ENCODE measurements at regions not wholly inside any gene's neighbourhood (a gene's known extent, or its start where the extent isn't known, plus 50 kb on each side); places are given as distances from the start of the nearest gene placed in this dataset.

DNA sequence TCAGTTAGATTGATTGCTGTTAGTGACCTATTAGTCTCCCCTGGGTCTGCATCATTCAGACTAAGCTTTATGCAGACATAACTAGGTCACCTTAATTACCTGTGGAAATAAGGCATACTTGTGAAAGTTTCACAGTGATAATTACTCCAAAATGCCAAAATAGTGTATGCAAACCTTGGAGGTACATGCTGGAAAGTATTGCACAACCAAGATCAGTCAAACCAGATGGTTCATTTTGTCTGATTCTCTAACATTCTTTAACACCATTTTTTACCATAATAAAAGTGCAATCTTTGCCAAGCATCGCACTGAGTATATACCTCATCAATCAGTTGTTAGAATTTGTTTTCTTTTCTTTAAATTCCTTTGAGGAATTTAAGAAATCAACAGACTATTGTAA lies 186.3 kb upstream of the TMEFF2 start:
- H3K27me3 ChIP-seq (ENCODE audit: control insufficient read depth in 1 of 2, insufficient read depth in 2 of 2, low read length in 2 of 2), result no peaks in the 10 kb centered on the region
- no peaks in the 10 kb centered on the region for H3K9me3 ChIP-seq (ENCODE audit: low read length)
- no peaks in the 10 kb centered on the region for H4K20me1 ChIP-seq (ENCODE audit: insufficient read depth, low read length)
- no peak overlapping the region for H3K4me3 ChIP-seq (replicated peaks in 1 of 3; ENCODE audit: insufficient read depth in 1 of 3, low read depth in 2 of 3, low read length in 3 of 3)
- DNase-seq (ENCODE audit: low spot score) (no peak), FAIRE-seq (no peak), ATAC-seq (no peak)
- no TSS peak for BruUV-seq (replicated peaks)
- no peak overlapping the region for H2AFZ ChIP-seq (ENCODE audit: low read length)
- H3K4me2 ChIP-seq (ENCODE audit: low read depth, low read length), result no peak overlapping the region
- intact Hi-C loops (cut with micrococcal nuclease; ENCODE audit: unreplicated experiment) (no loop called here), in situ Hi-C loops (cut with HindIII; ENCODE audit: extremely low pct_ligation_motif_present, low pct_unique_long_range_greater_than_20kb) (no loop called here)
- WGBS (ENCODE audit: low lambda C conversion rate), result 0% methylated on average over 1 of the region's 1 CpG
- CTCF ChIA-PET (ENCODE audit: low intra/inter-chr PET ratio, low total read pairs), result no interaction called here
- no peaks in the 10 kb centered on the region for H3K4me1 ChIP-seq (ENCODE audit: insufficient read depth, low read length)
- H3K36me3 ChIP-seq (replicated peaks in 1 of 2; ENCODE audit: control insufficient read depth in 1 of 2, insufficient read depth in 2 of 2, low read length in 2 of 2), result no peaks in the 10 kb centered on the region
- H3K79me2 ChIP-seq (ENCODE audit: insufficient read depth, low read length), result no peaks in the 10 kb centered on the region
- TF ChIP-seq, protein P1, sequence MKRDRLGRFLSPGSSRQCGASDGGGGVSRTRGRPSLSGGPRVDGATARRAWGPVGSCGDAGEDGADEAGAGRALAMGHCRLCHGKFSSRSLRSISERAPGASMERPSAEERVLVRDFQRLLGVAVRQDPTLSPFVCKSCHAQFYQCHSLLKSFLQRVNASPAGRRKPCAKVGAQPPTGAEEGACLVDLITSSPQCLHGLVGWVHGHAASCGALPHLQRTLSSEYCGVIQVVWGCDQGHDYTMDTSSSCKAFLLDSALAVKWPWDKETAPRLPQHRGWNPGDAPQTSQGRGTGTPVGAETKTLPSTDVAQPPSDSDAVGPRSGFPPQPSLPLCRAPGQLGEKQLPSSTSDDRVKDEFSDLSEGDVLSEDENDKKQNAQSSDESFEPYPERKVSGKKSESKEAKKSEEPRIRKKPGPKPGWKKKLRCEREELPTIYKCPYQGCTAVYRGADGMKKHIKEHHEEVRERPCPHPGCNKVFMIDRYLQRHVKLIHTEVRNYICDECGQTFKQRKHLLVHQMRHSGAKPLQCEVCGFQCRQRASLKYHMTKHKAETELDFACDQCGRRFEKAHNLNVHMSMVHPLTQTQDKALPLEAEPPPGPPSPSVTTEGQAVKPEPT (CRISPR knock-in tag; IDR thresholded peaks at IDR 0.05; ENCODE audit: low read depth), result no peak
- TF ChIP-seq KLF16 (CRISPR knock-in tag; IDR thresholded peaks at IDR 0.05) (no peak), REXO4 (CRISPR knock-in tag; IDR thresholded peaks at IDR 0.05; ENCODE audit: borderline replicate concordance) (no peak), CEBPB (IDR thresholded peaks at IDR 0.05; ENCODE audit: borderline replicate concordance, low read depth, low read length) (peak; percentile 75; the same call in 1 of the 2 replicates), SOX6 (IDR thresholded peaks at IDR 0.05) (no peak), SOX6 (CRISPR knock-in tag; IDR thresholded peaks at IDR 0.05) (no peak)
- TF ChIP-seq, protein P2, sequence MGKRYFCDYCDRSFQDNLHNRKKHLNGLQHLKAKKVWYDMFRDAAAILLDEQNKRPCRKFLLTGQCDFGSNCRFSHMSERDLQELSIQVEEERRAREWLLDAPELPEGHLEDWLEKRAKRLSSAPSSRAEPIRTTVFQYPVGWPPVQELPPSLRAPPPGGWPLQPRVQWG (CRISPR knock-in tag; IDR thresholded peaks at IDR 0.05; ENCODE audit: borderline replicate concordance, low read depth), result no peak
- H3K27ac ChIP-seq (ENCODE audit: extremely low read length, insufficient read depth, low read length), result no peak overlapping the region
- POLR2A ChIA-PET, result no interaction called here
- H3K9ac ChIP-seq (ENCODE audit: insufficient read depth, low read depth, low read length), result no peak overlapping the region

DNA sequence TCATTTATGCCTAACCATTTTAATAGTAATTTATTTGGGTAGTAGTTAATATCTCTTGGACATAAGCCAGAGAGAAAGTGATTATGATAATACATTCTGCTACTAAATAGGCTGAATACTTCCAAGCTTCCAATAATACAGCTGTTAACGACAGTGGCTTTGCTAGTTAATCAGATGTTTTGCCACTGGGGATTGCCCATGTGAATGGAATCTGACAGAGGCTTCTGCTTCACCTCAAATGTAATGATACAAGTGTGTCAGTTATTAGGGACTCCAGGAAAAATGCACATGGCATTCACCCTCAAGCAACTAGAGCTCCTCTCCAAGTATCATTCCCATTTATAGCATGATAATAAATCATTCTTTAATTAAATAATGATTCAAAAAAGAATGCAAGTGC lies 185.0 kb upstream of the TMEFF2 start:
- no peak overlapping the region for H3K4me2 ChIP-seq (ENCODE audit: low read depth, low read length)
- H3K27ac ChIP-seq (ENCODE audit: extremely low read length, insufficient read depth, low read length), result no peak overlapping the region
- ATAC-seq (no peak), FAIRE-seq (no peak), DNase-seq (ENCODE audit: low spot score) (no peak)
- no peak overlapping the region for H3K9ac ChIP-seq (ENCODE audit: insufficient read depth, low read depth, low read length)
- intact Hi-C loops (cut with micrococcal nuclease; ENCODE audit: unreplicated experiment), result loop anchor here (10.0 kb wide), 1 partner anchor 1945 kb away; no protein-coding TSS in a partner anchor
- no peak overlapping the region for H2AFZ ChIP-seq (ENCODE audit: low read length)
- 0% methylated on average over 1 of the region's 1 CpG for WGBS (ENCODE audit: low lambda C conversion rate)
- H3K27me3 ChIP-seq (ENCODE audit: control insufficient read depth in 1 of 2, insufficient read depth in 2 of 2, low read length in 2 of 2), result no peaks in the 10 kb centered on the region
- H3K9me3 ChIP-seq (ENCODE audit: low read length), result no peaks in the 10 kb centered on the region
- H4K20me1 ChIP-seq (ENCODE audit: insufficient read depth, low read length), result no peaks in the 10 kb centered on the region
- no peaks in the 10 kb centered on the region for H3K36me3 ChIP-seq (replicated peaks in 1 of 2; ENCODE audit: control insufficient read depth in 1 of 2, insufficient read depth in 2 of 2, low read length in 2 of 2)
- in situ Hi-C loops (cut with HindIII; ENCODE audit: extremely low pct_ligation_motif_present, low pct_unique_long_range_greater_than_20kb), result no loop called here
- no peaks in the 10 kb centered on the region for H3K79me2 ChIP-seq (ENCODE audit: insufficient read depth, low read length)
- ChIA-PET CTCF (ENCODE audit: low intra/inter-chr PET ratio, low total read pairs) (no interaction called here), POLR2A (no interaction called here)
- TF ChIP-seq, protein P3, sequence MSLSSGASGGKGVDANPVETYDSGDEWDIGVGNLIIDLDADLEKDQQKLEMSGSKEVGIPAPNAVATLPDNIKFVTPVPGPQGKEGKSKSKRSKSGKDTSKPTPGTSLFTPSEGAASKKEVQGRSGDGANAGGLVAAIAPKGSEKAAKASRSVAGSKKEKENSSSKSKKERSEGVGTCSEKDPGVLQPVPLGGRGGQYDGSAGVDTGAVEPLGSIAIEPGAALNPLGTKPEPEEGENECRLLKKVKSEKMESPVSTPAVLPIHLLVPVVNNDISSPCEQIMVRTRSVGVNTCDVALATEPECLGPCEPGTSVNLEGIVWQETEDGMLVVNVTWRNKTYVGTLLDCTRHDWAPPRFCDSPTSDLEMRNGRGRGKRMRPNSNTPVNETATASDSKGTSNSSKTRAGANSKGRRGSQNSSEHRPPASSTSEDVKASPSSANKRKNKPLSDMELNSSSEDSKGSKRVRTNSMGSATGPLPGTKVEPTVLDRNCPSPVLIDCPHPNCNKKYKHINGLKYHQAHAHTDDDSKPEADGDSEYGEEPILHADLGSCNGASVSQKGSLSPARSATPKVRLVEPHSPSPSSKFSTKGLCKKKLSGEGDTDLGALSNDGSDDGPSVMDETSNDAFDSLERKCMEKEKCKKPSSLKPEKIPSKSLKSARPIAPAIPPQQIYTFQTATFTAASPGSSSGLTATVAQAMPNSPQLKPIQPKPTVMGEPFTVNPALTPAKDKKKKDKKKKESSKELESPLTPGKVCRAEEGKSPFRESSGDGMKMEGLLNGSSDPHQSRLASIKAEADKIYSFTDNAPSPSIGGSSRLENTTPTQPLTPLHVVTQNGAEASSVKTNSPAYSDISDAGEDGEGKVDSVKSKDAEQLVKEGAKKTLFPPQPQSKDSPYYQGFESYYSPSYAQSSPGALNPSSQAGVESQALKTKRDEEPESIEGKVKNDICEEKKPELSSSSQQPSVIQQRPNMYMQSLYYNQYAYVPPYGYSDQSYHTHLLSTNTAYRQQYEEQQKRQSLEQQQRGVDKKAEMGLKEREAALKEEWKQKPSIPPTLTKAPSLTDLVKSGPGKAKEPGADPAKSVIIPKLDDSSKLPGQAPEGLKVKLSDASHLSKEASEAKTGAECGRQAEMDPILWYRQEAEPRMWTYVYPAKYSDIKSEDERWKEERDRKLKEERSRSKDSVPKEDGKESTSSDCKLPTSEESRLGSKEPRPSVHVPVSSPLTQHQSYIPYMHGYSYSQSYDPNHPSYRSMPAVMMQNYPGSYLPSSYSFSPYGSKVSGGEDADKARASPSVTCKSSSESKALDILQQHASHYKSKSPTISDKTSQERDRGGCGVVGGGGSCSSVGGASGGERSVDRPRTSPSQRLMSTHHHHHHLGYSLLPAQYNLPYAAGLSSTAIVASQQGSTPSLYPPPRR (CRISPR knock-in tag; IDR thresholded peaks at IDR 0.05; ENCODE audit: borderline replicate concordance), result no peak
- TF ChIP-seq EHMT2 (IDR thresholded peaks at IDR 0.05; ENCODE audit: borderline replicate concordance, low read depth, low read length), result no peak
- TF ChIP-seq EED (CRISPR knock-in tag; IDR thresholded peaks at IDR 0.05), result no peak
- no peak for TF ChIP-seq ZNF121 (CRISPR knock-in tag; IDR thresholded peaks at IDR 0.05)
- no TSS peak for BruUV-seq (replicated peaks)
- no peaks in the 10 kb centered on the region for H3K4me1 ChIP-seq (ENCODE audit: insufficient read depth, low read length)
- H3K4me3 ChIP-seq (replicated peaks in 1 of 3; ENCODE audit: insufficient read depth in 1 of 3, low read depth in 2 of 3, low read length in 3 of 3), result no peak overlapping the region
